NCI-H2107 treated with DMSO at 0.1 percent for 48 hours (cell line): ENCODE measurements at regions not wholly inside any gene's neighbourhood (a gene's known extent, or its start where the extent isn't known, plus 50 kb on each side); places are given as distances from the start of the nearest gene placed in this dataset.

Experiments
- DNase-seq: peaks from one replicate; lab custom pipeline; 2025; ENCODE audit not compliant: unreplicated experiment; lab: John Stamatoyannopoulos, UW

DNA sequence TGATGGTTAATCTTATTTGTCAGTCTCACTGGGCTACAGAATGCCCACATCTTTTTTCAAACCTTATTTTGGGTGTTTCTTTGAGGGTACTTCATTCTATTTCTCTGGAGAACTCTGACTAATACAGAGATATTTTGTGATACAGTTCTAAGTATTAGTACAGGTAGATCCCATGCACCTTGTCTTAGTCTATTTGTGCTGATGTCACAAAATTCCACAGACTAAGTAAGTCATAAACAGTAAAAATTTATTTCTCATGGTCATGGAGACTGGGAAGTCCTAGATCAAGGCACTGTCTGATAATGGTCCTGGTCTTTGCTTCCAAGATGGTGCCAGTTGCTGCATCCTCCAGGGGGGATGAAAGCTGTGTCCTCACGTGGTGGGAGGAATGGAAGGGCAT is 68.6 kb upstream of the EPHA4 start:
- DNase-seq, result no peak

DNA sequence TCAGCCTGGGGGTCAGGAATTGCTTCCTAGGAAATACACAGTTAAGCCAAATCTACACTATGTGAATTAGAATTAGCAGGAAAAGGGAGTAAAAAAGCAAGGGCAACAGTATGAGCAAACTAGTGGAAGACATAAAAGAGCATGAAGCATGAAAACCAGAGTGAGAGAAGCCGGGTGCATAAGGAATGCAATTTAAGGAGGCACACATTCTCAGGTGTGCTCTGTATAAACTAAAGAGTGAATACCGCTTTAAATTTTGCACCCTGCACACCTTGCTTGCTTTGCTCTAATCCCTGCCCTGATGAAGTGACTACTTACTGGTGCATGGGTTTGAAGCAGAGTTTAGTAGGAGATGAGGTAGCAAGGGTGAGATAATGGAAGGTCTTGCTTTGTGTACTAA is 65.7 kb upstream of the EPHA4 start:
- no peak for DNase-seq

DNA sequence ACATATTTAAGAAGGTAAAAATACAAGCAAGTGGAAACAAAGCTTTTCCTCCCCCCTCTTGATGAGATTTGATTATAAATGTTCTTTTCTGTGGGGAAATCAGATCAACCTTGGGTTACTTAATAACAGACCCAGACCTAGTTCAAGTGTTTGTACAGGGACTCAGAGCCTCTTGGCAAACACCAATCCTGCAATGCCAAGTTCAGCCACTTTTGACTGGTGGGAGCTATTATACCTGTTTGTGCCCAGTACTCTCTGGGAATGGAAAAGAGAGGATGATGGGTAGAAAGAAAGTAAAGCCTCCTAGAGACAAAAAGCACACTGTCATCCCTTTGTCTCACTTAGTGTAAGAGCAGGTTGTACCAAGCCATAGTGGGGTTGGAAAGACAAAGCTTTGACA is 63.8 kb upstream of the EPHA4 start:
- no peak for DNase-seq

DNA sequence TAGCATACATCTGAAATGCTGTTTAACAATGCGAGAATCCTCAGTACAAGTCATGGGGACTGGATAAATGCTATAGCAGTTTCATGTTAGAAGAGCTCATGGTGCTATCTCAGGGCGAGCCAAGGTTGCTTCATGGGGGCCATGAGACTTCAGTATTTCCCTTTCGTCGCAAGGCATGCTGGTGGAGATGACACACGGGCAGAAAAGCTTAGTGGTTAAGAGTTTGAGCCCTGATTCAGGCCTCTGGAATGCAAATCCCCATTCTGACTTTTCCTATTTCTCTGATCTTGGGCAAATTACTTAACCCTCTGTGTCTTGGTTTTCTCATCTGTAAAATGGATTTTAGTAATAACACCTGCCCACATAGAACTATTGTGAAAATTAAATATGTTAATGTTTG is 57.4 kb upstream of the EPHA4 start:
- DNase-seq, result no peak

DNA sequence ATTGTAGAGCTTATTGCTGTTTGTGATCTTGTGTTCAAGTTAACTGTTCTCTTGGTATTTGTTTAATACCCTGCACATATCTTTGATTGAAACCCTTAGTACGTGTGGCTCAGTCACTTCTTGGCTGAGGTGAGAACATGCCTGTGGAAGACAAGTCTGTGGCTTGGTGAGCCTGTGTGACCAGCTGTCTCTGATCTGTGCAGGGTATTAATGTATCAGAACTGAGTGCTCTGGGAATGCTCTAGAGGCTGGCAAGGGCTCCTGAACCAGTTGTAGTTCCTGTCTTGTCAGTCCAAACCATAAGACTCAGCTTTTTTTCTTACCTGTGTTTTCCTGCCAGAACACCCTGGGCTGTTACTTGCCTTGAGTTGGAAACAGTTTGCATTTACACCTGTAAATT is 52.4 kb upstream of the EPHA4 start:
- no peak for DNase-seq
